Coronary artery (tissue), 2 donors: ENCODE measurements at regions not wholly inside any gene's neighbourhood (a gene's known extent, or its start where the extent isn't known, plus 50 kb on each side); places are given as distances from the start of the nearest gene placed in this dataset.

Source experiments
- DNase-seq: peaks from one replicate; pipeline ENCODE4 v3.0.0-alpha.2; 2017; ENCODE audit warnings: low spot score
- H3K27ac ChIP-seq, 2 donors: fragments of 200-600 bp; sonication (generic); one replicate each; pipeline ENCODE4 v1.5.1; 2016 to 2019
- H3K4me3 ChIP-seq: fragments of 200-600 bp; sonication (generic); 2 replicates; pipeline ENCODE4 v1.5.1; 2016; ENCODE audit warnings: mild to moderate bottlenecking, moderate library complexity
- CTCF ChIP-seq: fragments of 200-600 bp; sonication (generic); IDR thresholded peaks from one replicate; pipeline ENCODE4 v1.5.1; 2019; ENCODE audit warnings: antibody characterized with exemption

GRCh38 chr15:26318689-26319088 lies 454.2 kb downstream of the GABRB3 start:
- no peak for DNase-seq
- Histone ChIP-seq H3K4me3 (no peak overlapping the region), H3K27ac (no peak overlapping the region)
- no peak for TF ChIP-seq CTCF

GRCh38 chr15:26314577-26314976 lies 451.4 kb upstream of the ATP10A start:
- DNase-seq = no peak
- no peak overlapping the region for H3K4me3 ChIP-seq
- TF ChIP-seq CTCF = no peak
- no peak overlapping the region for H3K27ac ChIP-seq

GRCh38 chr15:26311710-26312236 lies 448.6 kb upstream of the ATP10A start:
- TF ChIP-seq CTCF = no peak
- DNase-seq = no peak
- no peak overlapping the region for H3K27ac ChIP-seq
- no peak overlapping the region for H3K4me3 ChIP-seq

- DNase-seq = no peak
- H3K27ac ChIP-seq = no peak overlapping the region
- TF ChIP-seq CTCF = no peak
- H3K4me3 ChIP-seq = no peak overlapping the region
Observed at GRCh38 chr15:26298659-26299170, 435.6 kb upstream of the ATP10A start.

- no peak overlapping the region for H3K27ac ChIP-seq
- TF ChIP-seq CTCF = no peak
- no peak for DNase-seq
- H3K4me3 ChIP-seq = no peak overlapping the region
Observed at GRCh38 chr15:26298010-26298658, 435.0 kb upstream of the ATP10A start.

GRCh38 chr15:26295336-26296085 lies 432.4 kb upstream of the ATP10A start:
- TF ChIP-seq CTCF = no peak
- DNase-seq = no peak
- no peak overlapping the region for H3K4me3 ChIP-seq
- no peak overlapping the region for H3K27ac ChIP-seq
